ENCODE measurements at regions not wholly inside any gene's neighbourhood (a gene's known extent, or its start where the extent isn't known, plus 50 kb on each side); places are given as distances from the start of the nearest gene placed in this dataset.

- no peaks in the 10 kb centered on the region for H3K36me3 ChIP-seq (ENCODE audit: insufficient read depth, low read length)
- H3K9me3 ChIP-seq (ENCODE audit: control insufficient read depth, insufficient read depth, low read length): 0 out of 2 replicates have a peak, but pooled peaks cover 3% of the 10 kb centered on the region
- H3K4me1 ChIP-seq (ENCODE audit: insufficient read depth, low read length): no peaks in the 10 kb centered on the region
- no peak overlapping the region for H3K9ac ChIP-seq (ENCODE audit: low read depth, low read length)
Measured at GRCh38 chr2:45288532-45289417, 279.5 kb upstream of the SIX2 start.

- Histone ChIP-seq H3K36me3 (ENCODE audit: insufficient read depth, low read length) (no peaks in the 10 kb centered on the region), H3K4me1 (ENCODE audit: insufficient read depth, low read length) (no peaks in the 10 kb centered on the region), H3K9me3 (ENCODE audit: control insufficient read depth, insufficient read depth, low read length) (0 out of 2 replicates have a peak, but pooled peaks cover 3% of the 10 kb centered on the region), H3K9ac (ENCODE audit: low read depth, low read length) (no peak overlapping the region)
Measured at GRCh38 chr2:45287045-45287444, 277.8 kb upstream of the SIX2 start.

GRCh38 chr2:45285771-45286390 lies 276.6 kb upstream of the SIX2 start:
- no peak overlapping the region for H3K9ac ChIP-seq (ENCODE audit: low read depth, low read length)
- no peaks in the 10 kb centered on the region for H3K36me3 ChIP-seq (ENCODE audit: insufficient read depth, low read length)
- H3K4me1 ChIP-seq (ENCODE audit: insufficient read depth, low read length): no peaks in the 10 kb centered on the region
- 0 out of 2 replicates have a peak, but pooled peaks cover 3% of the 10 kb centered on the region for H3K9me3 ChIP-seq (ENCODE audit: control insufficient read depth, insufficient read depth, low read length)

- no peaks in the 10 kb centered on the region for H3K4me1 ChIP-seq (ENCODE audit: insufficient read depth, low read length)
- H3K9ac ChIP-seq (ENCODE audit: low read depth, low read length): no peak overlapping the region
- H3K36me3 ChIP-seq (ENCODE audit: insufficient read depth, low read length): no peaks in the 10 kb centered on the region
- 0 out of 2 replicates have a peak, but pooled peaks cover 3% of the 10 kb centered on the region for H3K9me3 ChIP-seq (ENCODE audit: control insufficient read depth, insufficient read depth, low read length)
Measured at GRCh38 chr2:45285311-45285710, 276.1 kb upstream of the SIX2 start.

GRCh38 chr2:45284621-45284995 lies 275.4 kb upstream of the SIX2 start:
- no peaks in the 10 kb centered on the region for H3K4me1 ChIP-seq (ENCODE audit: insufficient read depth, low read length)
- no peaks in the 10 kb centered on the region for H3K36me3 ChIP-seq (ENCODE audit: insufficient read depth, low read length)
- no peak overlapping the region for H3K9ac ChIP-seq (ENCODE audit: low read depth, low read length)
- H3K9me3 ChIP-seq (ENCODE audit: control insufficient read depth, insufficient read depth, low read length): no peaks in the 10 kb centered on the region

GRCh38 chr2:45283764-45284620 lies 274.7 kb upstream of the SIX2 start:
- H3K9ac ChIP-seq (ENCODE audit: low read depth, low read length): no peak overlapping the region
- H3K4me1 ChIP-seq (ENCODE audit: insufficient read depth, low read length): no peaks in the 10 kb centered on the region
- no peaks in the 10 kb centered on the region for H3K36me3 ChIP-seq (ENCODE audit: insufficient read depth, low read length)
- no peaks in the 10 kb centered on the region for H3K9me3 ChIP-seq (ENCODE audit: control insufficient read depth, insufficient read depth, low read length)

GRCh38 chr2:45282646-45283045 lies 273.4 kb upstream of the SIX2 start:
- H3K9me3 ChIP-seq (ENCODE audit: control insufficient read depth, insufficient read depth, low read length): no peaks in the 10 kb centered on the region
- no peaks in the 10 kb centered on the region for H3K4me1 ChIP-seq (ENCODE audit: insufficient read depth, low read length)
- no peaks in the 10 kb centered on the region for H3K36me3 ChIP-seq (ENCODE audit: insufficient read depth, low read length)
- no peak overlapping the region for H3K9ac ChIP-seq (ENCODE audit: low read depth, low read length)

- Histone ChIP-seq H3K36me3 (ENCODE audit: insufficient read depth, low read length) (no peaks in the 10 kb centered on the region), H3K9ac (ENCODE audit: low read depth, low read length) (no peak overlapping the region), H3K4me1 (ENCODE audit: insufficient read depth, low read length) (no peaks in the 10 kb centered on the region), H3K9me3 (ENCODE audit: control insufficient read depth, insufficient read depth, low read length) (no peaks in the 10 kb centered on the region)
Measured at GRCh38 chr2:45281311-45281710, 272.1 kb upstream of the SIX2 start.

- no peaks in the 10 kb centered on the region for H3K36me3 ChIP-seq (ENCODE audit: insufficient read depth, low read length)
- H3K9me3 ChIP-seq (ENCODE audit: control insufficient read depth, insufficient read depth, low read length): no peaks in the 10 kb centered on the region
- H3K4me1 ChIP-seq (ENCODE audit: insufficient read depth, low read length): peaks cover 4% of the 10 kb centered on the region
- no peak overlapping the region for H3K9ac ChIP-seq (ENCODE audit: low read depth, low read length)
Measured at GRCh38 chr2:45280794-45281193, 271.5 kb upstream of the SIX2 start.

- H3K9ac ChIP-seq (ENCODE audit: low read depth, low read length): no peak overlapping the region
- H3K4me1 ChIP-seq (ENCODE audit: insufficient read depth, low read length): peaks cover 18% of the 10 kb centered on the region
Measured at GRCh38 chr2:45279356-45279755, 270.1 kb upstream of the SIX2 start.

GRCh38 chr2:45278365-45279078 lies 269.3 kb upstream of the SIX2 start:
- H3K4me1 ChIP-seq (ENCODE audit: insufficient read depth, low read length): peaks cover 26% of the 10 kb centered on the region

More at GRCh38 chr2:45279356-45279755, 270.1 kb upstream of the SIX2 start:
- H3K9me3 ChIP-seq (ENCODE audit: control insufficient read depth, insufficient read depth, low read length): no peaks in the 10 kb centered on the region
- H3K36me3 ChIP-seq (ENCODE audit: insufficient read depth, low read length): no peaks in the 10 kb centered on the region

GRCh38 chr2:45276914-45277313 lies 267.7 kb upstream of the SIX2 start:
- H3K9ac ChIP-seq (ENCODE audit: low read depth, low read length): no peak overlapping the region
- peaks cover 28% of the 10 kb centered on the region for H3K4me1 ChIP-seq (ENCODE audit: insufficient read depth, low read length)
- no peaks in the 10 kb centered on the region for H3K9me3 ChIP-seq (ENCODE audit: control insufficient read depth, insufficient read depth, low read length)
- H3K36me3 ChIP-seq (ENCODE audit: insufficient read depth, low read length): no peaks in the 10 kb centered on the region

More at GRCh38 chr2:45278365-45279078, 269.3 kb upstream of the SIX2 start:
- Histone ChIP-seq H3K36me3 (ENCODE audit: insufficient read depth, low read length) (no peaks in the 10 kb centered on the region), H3K9ac (ENCODE audit: low read depth, low read length) (no peak overlapping the region), H3K9me3 (ENCODE audit: control insufficient read depth, insufficient read depth, low read length) (no peaks in the 10 kb centered on the region)

- peaks cover 28% of the 10 kb centered on the region for H3K4me1 ChIP-seq (ENCODE audit: insufficient read depth, low read length)
- H3K9ac ChIP-seq (ENCODE audit: low read depth, low read length): no peak overlapping the region
- H3K9me3 ChIP-seq (ENCODE audit: control insufficient read depth, insufficient read depth, low read length): no peaks in the 10 kb centered on the region
- no peaks in the 10 kb centered on the region for H3K36me3 ChIP-seq (ENCODE audit: insufficient read depth, low read length)
Measured at GRCh38 chr2:45275806-45276205, 266.6 kb upstream of the SIX2 start.
